Stimulated activated CD4-positive, alpha-beta T cell treated with anti-CD3 and anti-CD28 coated beads, Interleukin-4, amount 100 ng/mL, for 48 hours (primary cell): ENCODE measurements at regions not wholly inside any gene's neighbourhood (a gene's known extent, or its start where the extent isn't known, plus 50 kb on each side); places are given as distances from the start of the nearest gene placed in this dataset.
"Not testable (repeated sequence)": the region's sequence is repeated elsewhere in the genome, so short reads cannot be mapped to it uniquely, and the experiment has no call there.

Experiments
- DNase-seq, 2 donors: peaks; one replicate each; pipeline ENCODE4 v3.0.0-alpha.2; 2020; ENCODE audit warnings: low read depth in 2 of 2

DNA sequence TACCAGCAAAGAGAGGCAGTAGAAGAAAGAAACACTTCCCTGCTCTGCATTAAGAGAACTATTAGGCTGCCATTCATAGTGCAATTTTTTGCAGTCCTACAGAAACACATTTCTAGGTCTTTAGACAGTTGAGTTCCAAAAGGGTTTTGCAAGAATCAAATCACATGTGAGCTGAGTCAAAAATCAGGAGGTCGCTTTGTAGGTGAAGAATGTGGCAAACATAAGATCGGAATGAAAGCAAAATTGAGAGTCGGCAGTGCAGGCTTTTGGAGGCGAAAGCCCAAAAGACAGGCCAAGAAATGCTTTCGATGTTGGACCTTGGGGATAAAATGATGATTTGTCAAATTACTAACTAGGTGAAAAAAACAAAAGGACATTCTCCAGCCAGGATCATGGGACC lies 213.5 kb upstream of the NRIP1 start:
- no peak for DNase-seq

DNA sequence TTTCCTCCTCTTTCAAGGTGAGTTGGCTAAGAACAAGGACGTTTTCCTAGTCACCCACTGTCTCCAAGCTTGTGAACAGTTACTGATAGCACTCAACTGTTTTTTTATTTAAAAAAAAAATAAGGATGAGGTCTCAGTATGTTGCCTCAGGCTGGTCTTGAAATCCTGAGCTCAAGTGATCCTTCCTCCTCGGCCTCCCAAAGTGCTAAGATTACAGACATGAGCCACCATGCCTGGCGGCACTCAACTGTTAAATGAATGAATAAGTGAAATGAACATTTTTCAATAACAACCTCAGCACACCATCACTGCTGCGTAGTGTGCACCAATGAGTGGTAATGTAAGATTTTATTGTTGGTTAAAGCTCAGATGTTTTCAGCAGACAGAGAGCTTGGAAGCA lies 214.1 kb upstream of the NRIP1 start:
- DNase-seq, result no peak

DNA sequence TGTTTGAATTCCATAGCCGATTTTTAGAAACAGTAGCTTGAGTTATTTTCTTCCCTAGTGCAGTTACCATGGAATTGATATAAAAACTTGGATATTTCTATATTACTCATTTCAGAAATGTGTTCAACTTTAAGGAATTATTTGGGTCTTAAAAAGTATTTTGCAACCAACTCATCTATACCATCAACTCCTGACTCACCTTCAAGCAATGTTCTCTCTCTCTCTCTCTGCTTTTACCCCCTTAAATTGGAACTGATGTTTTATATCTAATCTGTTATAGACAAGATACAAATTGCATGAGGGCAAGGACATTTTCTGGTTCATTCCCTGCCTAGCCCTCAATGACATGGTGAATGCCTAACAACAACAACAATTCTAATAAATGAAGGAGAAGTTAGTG lies 214.7 kb upstream of the NRIP1 start:
- DNase-seq, result no peak

DNA sequence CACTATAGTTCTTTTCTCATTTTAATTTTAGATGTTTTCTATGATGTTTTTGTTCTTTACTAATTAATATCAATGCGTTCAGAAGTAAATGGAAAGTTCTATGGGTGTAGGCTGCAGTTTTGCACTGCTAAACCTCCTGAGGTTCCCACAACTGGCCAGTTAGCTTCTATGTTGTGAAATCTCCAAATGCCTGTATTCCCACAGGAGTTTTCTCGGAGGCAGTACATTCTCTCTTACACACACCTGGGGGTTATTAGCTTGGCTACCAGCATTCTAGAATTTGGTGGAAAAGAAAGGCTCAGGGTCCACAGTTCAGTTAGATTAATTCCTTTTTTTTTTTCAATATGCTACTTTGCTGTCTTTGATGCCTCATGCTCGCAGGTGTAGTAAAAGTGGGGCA lies 216.9 kb upstream of the NRIP1 start:
- no peak for DNase-seq

DNA sequence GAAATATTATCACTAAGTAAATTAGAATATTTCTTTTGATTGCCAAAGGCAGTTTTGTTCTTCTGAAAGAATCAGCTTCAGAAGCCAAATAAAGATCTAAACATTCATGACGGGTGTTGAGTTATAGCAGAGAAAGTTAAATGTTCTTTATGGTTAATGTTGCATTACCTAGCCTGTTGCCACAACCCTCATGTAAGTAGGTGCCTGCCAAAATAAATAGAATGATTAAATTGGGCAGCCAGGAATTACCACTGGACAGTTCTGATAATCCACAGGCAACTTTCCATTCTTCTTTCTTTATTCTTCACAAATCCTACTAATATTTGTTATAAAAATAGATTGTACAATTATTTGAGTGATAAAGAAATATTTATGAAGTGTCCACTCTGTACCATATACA lies 217.9 kb upstream of the NRIP1 start:
- no peak for DNase-seq

DNA sequence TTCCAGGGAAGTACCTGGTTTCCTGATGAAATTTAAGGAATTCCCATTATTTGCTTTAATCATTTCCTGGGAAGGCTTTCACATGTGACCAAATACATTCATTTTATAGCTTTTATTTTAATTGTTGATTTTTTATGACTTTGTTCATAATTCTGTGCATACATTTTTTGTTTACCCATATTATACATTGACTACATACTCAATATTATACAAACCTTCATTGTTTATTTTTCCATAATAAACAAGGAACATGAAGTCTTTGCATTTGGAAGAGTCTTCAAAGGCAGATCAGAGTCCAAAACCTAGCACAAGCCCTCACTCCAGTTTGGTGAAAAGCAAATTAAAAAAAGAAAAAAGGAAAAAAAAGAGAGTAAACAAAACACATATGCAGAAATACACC lies 218.3 kb upstream of the NRIP1 start:
- no peak for DNase-seq

DNA sequence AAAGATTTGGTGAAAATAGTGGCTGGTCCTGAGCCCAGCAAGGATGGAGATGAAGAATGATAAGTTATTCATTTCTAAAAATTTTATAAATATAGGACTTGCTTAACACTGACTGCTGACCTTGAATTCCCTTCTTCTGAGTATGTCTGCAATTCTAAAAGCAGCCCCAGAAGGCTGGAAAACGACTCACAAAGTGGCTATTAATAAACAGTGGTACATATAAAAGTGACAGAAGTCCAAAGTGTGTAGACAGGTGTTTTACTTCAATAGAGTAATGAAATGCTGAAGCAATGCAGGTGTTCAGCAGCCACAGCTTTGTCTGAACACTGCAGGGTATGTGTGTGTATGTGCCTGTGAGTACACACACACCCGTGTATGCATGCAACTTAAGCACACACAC lies 219.0 kb upstream of the NRIP1 start:
- no peak for DNase-seq

DNA sequence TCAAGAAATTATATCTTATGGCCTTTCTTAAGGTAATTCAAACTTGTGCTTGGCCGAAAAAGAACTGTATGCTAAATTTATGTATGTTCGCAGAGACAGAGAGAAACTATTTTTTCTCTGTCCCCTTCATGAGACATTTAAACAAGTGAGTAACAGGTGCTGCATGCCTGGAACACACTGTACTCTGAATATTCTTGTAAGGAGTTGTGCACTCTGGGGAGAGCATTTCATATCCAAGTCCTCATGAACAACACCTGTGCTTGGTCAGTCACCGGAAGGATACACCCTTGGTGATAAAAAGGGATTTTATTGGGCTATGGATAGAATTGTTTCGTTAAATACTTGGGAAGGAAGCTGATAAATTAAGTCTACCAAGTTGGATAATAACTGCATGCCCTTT lies 220.8 kb upstream of the NRIP1 start:
- DNase-seq, result no peak

DNA sequence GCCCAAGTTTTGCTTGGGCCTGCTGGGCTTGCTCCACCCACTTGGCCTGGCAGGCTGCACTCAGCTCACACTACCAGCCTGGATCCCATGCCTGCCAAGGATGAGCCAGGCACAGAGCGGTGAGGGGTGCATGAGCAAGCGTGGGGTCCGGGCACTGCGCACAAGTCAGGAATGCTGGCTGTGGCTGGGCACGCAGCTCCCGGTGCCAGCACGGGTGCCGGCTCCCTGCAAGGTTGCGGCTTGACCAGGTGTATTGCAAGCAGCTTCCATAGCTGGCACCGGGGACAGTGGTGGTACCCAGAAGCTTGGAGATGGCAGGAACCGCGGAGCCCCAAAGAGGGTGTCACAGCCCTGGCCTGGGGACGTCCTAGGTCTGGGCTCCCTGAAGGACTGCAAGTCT lies 224.4 kb upstream of the NRIP1 start:
- DNase-seq, result no peak

DNA sequence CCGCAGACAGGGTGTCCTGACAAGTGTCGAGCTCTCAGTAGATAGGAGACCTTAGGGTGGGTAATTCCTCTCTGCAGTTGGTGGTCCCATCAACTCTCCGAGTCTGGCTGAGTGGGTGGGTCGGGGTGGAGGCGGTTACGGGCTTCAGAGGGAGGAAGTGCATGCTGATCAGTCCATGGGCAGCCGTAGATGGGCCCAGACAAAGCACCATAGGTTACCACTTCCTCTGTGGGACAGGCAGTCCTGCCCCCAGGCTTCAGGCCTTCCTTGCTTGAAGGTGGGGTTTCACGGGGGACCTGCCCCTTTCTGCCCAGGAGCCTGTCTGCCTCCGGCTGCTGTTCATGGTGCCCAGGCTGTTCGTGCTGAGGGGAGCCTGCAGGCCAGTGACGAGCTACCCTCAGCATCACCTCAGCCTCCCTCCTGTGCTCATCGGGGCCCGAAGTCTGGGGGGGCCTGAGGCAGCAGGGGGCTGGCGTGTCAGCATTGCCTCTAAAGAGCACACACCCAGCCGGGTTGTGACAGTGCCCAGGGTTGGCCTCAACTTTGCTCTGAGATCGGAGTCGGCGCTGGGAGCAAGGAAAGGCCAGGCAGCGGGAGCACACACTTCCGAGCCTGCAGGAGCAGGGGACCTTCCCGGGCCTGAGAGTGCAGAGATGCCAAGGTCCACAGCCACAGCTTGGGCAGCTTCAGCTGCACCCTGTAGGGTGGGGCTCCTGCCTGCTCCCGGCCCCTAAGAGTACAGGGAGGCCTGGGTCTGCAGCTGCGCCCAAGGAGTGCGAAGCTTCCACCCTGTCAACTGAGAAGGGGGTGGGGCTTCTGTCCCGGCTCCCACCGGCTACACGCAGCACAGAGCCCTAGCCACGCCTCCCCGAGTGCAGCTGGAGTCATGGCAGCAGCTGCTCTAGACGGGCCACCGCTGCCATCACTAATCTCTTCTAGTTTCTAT lies 225.4 kb upstream of the NRIP1 start:
- no peak for DNase-seq

DNA sequence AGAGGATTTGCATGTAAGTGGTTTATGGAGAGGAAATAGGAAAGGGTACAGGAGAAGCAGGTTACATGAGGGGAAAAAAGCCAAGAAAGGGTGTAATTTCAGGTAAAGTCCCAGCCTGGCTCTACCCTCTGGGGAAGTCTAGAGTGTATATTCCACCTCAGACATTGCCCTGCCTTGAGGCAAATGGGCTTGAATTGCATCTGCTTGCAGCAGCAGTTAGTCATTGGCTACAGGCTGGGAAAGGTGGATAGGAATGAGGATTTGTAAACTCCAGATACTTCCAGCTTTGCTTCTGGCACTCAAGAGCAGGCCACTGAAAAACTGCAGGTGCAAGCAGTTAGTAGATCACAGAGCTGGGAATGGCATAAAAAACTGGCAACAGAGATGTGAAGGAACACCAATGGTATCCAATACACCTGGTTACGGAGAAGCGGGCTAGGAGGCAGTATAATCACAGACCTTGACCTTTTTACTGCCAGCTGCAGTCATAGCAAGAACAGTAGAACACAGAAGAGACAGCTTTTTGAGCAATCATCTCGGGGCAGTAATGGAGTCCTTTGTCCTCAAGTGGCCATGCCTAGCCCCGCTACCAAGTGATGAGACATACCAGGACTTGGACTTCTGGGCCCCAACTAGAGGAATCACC lies 226.9 kb upstream of the NRIP1 start:
- no peak for DNase-seq

DNA sequence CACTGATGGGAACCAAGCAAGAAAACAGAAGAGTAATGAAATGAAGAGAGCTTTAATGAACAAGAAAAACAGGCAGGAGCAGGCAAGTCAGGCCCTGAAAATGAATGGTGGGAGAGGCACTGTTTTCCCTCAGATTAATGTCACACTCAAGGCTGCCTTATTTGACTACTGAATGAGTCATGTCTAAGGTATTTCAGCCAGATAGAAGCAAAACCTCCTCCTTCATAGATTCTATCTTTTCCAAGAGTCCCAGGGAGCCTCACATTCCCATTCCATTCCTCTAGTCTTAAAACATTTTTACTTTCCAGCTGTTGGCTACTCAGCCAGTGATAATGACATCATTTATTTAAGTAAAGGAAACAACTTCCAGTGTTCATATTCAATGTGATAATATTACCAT lies 228.4 kb upstream of the NRIP1 start:
- DNase-seq, result no peak

DNA sequence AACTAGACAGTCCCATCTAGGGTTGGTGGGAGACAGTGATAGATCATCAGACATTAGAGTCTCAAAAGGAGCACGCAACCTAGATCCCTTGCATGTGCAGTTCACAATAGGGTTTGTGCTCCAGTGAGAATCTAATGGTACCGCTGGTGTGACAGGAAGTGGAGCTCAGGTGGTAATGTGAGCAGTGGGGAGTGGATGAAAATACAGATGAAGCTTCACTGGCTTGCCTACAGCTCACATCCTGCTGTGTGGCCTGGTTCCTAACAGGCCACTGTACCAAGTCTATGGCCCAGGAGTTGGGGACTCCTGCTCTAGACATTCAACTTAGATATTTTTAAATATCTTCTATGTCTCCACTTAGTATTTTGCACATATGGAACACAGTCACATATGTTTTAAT lies 231.1 kb upstream of the NRIP1 start:
- no peak for DNase-seq

DNA sequence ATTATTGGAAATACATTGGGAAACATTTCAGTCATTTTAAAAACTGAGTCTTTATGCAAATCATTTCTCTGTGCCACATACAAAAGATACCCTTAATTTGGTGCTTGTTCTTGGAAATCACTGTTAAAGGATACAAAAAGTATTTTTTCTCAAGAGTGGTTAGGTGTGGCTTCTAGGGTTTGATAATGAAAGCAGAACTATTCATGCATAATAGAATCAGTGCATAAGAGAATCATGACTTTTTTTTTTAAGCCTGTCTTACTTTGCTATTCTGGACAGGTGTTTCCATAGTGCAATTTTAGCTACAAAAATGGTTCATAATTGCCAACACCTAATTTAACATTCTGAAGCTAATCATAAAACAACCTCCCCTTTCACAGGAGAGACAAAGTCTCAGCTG lies 233.0 kb upstream of the NRIP1 start:
- DNase-seq, result no peak

DNA sequence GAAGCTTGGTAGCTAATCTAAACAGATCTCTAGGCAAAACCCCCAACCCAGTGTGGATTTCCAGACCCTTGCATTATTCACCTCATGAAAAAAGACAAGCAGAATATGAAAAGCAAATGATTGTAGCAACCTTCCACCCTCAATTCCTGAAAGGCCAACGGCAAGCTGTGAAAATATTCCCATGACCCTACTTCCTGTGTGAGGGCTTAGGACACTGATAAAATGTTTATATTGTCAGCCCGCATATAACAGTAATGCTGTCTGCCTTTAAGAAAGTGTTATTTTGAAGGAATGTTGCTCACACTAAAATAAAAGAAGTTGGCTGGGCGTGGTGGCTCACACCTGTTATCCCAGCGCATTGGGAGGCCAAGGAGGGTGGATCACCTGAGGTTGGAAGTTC lies 233.5 kb upstream of the NRIP1 start:
- DNase-seq, result no peak

DNA sequence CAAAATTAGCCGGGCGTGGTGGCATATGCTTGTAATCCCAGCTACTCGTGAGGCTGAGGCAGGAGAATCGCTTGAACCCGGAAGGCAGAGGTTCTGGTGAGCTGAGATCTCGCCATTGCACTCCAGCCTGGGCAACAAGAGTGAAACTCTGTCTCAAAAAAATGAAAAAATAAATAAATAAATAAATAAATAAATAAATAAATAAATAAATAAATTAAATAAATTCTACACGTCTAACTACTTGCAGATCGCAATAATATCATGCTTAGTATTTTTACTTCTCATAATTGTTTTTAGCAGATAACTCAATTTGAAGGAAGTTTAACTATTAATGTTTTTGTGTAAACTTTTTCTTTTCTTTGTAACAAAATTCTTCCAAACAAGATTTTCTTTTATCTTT lies 234.0 kb upstream of the NRIP1 start:
- DNase-seq, result not testable (repeated sequence)

DNA sequence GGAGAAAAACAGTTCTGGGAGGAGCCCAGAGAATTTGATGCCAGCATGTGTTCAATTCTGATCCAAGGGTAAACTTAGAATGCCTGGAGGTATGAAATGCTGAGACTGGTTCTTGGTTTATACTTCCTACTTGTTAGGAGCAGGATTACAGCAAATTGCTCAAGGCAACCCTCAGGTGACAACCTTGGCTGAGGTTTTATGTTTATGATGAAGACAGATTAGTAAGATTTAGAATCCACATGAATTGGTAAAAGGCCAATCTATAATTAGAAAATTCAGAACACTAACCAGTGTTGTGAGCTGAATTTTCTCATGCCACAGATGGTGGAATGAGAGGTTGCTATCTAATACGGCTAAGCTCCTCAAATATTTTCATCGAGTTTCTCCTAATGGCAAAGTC lies 235.3 kb upstream of the NRIP1 start:
- DNase-seq, result no peak

DNA sequence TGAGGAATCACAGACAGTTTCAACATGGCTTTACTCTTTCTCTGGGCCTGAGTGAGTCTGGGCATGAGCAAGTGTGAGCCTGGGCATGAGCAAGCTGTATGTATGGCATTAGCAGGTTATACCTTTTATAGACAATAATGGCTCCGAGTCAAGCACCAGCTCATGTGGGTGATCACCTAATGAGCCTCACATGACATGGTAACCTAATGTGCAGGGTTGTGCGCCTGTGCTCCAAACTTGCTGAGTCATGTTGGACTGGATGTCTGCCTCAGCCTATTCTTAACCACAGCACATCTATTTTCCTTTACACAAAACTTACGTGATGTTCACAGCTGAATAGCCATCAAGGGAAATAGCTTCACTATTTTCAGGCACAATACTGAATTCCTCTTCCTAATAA lies 236.2 kb upstream of the NRIP1 start:
- no peak for DNase-seq

DNA sequence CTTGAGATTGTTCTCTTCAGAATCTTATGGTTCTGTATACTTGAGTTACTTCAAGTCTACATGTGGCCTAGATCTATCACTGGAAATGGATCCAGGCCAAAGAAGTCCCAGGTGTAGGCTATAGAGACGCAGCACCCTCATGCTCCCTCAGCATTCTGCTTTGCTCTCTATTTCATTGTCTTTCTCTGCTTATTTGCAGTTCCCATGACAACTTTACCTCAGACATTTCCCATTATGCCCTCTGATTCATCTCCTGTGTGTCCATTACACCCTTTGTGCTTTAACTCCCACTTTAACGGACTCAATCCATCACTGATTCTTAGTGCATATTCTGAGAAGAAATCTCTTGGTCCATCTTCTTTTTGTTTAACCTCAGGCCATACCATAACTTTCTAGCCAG lies 236.9 kb upstream of the NRIP1 start:
- DNase-seq, result no peak

DNA sequence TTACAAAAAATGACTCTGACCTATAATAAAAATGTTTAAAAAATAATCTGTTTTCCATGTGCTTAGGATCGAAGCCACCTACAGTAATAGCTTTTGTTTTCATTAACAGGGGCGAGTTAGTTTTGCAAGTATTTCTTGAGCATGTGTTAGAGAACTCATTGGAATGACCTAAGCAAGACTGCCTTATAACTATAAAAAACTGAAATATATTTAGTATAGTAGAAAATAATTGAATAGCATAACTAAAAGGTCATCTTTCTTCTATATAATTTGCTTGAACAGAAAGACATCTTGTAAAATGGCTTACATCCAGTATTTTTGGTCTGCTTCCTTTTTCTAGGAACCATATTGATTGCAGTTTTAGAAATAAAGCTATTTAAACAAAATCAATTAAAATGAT lies 241.5 kb upstream of the NRIP1 start:
- DNase-seq, result no peak

DNA sequence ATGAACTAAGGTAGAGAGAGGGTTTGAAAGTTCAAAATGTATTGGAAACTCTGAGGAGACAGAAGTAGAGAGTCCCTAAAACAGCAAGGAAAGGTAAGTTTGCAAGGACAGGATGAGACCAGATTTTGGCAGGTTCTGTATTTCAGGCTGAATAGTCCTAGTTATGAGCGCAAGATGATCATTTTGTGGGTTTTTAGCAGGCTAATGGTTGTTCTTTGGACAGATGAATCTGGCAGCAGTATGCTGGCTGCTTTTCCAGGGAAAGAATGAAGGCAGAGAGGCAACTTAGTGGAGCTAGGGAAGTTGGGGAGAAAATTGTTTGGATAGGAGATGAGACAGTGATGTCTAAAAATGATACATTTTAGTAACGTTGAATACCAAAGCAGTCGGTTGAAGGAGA lies 243.5 kb upstream of the NRIP1 start:
- DNase-seq, result no peak

DNA sequence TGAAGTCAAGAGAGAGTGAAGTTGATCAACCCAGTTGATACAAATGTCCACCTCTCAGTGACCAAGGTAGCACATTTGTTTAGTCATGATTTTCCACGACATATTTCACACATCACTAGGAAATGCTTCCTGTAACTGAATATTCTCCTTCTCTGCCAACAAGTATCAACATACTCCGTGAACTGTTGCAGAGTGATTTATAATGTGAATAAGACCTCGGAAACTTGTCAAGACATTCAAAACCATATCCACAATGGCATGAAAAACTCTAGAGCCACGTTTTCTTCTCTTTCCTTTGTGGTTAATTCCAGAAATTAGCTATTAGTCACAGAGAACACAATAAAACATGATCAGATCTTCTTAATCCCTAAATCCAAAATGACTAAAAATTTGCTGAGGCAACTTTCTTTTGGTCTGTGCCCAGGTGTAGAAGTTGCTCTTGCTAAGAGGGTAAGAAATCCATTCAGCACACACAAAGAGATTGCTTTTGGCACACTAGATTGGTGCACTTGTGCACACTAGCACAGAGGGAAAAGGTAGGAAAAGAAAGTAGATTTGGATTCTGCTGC lies 244.3 kb upstream of the NRIP1 start:
- no peak for DNase-seq

DNA sequence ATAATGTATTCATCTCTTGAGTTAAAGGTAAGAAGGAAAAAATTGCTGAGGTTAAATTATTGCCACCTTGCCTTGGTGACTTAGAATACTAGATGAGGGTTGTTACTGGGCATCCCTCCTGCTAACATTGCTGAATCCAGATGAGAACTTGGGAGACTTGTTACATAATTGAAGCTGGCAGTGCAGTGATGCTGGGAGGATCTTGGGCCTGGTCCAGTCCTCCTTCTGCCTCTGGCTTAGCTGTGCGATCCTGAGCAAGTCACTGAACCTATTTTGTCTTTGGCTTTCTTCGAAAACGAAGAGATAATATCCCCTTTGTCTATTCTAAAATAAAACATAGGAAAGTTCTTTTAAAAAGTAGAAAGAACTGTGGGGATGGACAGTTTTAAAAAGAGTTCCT lies 244.9 kb upstream of the NRIP1 start:
- DNase-seq, result no peak
